ENCODE measurements at regions not wholly inside any gene's neighbourhood (a gene's known extent, or its start where the extent isn't known, plus 50 kb on each side); places are given as distances from the start of the nearest gene placed in this dataset.

- TF ChIP-seq MZF1 (tag by site-specific recombination; IDR thresholded peaks at IDR 0.05; ENCODE audit: borderline replicate concordance), result no peak
- TF ChIP-seq ZFP41 (tag by site-specific recombination; IDR thresholded peaks at IDR 0.05; ENCODE audit: borderline replicate concordance), result no peak
- TF ChIP-seq ZNF223 (tag by site-specific recombination; IDR thresholded peaks at IDR 0.05), result no peak
- no peak for TF ChIP-seq CTCF (tag by site-specific recombination; IDR thresholded peaks at IDR 0.05)
- no peak for TF ChIP-seq ZNF707 (tag by site-specific recombination; IDR thresholded peaks at IDR 0.05)
- TF ChIP-seq ZNF140 (tag by site-specific recombination; IDR thresholded peaks at IDR 0.05), result no peak
- TF ChIP-seq ZNF274 (IDR thresholded peaks at IDR 0.05; ENCODE audit: low read length), result no peak
- TF ChIP-seq ZNF274 (tag by site-specific recombination; IDR thresholded peaks at IDR 0.05; ENCODE audit: borderline replicate concordance), result no peak
- TF ChIP-seq REST (tag by site-specific recombination; IDR thresholded peaks at IDR 0.05), result no peak
- TF ChIP-seq ZNF626 (tag by site-specific recombination; IDR thresholded peaks at IDR 0.05), result no peak
Measured at GRCh38 chr18:43180814-43181213, 65.3 kb upstream of the RIT2 start.
